Amniotic epithelial cell (primary cell): ENCODE measurements at regions not wholly inside any gene's neighbourhood (a gene's known extent, or its start where the extent isn't known, plus 50 kb on each side); places are given as distances from the start of the nearest gene placed in this dataset.
"Not testable (repeated sequence)": the region's sequence is repeated elsewhere in the genome, so short reads cannot be mapped to it uniquely, and the experiment has no call there.

Experiments
- DNase-seq: peaks from one replicate; pipeline ENCODE4 v3.0.0-alpha.2; 2010; ENCODE audit warnings: low read depth

DNA sequence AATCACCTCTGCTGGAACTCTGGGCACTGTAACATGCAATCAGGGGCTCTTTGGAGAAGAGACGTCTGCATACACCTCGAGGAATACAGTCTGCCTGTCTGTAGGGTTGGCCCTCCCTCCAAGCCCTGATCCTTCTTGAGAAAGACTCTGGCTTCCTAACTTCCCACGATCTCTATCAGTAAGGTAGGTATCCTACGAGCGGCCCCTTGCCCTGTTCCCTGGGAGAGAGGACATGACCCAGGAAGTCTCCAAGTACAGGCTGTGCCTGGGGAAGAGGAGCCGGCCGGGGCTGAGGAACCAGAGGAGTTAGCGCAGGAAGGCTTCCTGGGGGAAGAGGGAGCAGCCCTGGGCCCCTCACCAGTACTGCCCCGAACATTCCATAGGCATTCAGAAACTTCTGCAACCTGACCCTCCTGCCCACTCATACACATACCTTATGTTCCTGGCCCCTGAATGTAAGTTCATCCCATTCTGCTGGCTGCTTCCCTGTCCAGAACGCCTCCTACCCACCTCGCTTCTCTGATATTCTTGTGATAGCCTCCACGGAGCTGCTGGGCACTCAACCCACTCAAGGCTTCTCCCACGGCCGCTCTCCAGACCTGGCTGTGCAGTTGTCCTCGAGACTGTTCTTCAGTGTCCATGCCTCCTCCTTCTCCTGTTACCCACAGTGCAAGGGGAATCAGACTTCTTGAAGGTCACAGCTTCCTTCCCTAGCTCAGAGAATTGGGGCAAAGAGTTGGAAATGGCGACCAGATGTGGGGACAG is 116.1 kb downstream of the CYP26B1 start:
- DNase-seq, result no peak

DNA sequence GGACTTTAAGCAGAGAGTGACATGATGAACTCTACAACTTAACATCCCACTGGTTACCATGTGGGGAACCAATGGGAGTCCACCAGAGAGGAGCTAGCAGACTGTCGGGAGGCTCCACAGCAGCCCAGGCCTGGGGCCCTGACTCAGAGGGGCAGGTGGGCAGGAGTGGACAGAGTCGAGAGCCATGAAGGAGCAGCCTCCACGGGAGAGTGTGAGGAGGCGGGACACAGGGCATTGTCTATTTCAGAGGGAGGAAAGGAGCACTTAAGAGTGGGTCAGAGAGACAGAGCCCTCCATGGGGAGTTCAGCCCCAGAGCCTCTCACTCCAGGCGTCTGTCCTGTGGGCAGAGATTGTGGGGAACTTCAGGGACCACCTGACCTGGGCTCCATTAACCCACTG is 118.7 kb downstream of the CYP26B1 start:
- DNase-seq, result no peak

DNA sequence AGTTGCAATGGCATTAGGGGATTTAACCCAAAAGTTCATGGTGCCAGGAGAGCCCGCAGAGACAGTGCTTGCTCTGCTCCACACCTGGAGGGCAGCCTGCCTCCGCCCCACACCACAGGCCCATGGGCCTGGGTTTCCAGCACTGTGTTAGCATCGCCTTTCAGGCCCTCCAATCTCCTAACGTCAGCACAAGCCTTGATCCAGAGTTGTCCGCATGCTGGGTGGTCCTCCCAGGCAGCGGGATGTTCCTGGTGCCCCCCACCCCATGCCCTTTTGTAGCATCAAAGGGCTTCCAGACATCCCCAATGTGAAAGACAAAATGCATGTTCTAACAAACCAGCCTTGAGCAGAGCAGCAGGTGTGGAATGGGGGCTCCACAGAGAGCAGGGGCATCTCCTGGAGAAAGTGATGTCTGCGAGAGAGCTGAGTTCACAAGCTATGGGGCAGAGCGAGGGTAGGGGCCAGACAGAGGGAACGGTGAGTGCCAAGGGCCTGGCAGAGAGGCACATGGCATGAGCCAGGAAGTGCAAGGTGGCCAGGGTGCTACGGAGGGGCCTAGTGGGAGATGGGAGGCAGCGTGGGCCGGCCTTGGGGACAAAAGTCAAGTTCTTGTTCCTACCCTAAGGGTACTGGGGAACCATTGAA is 119.2 kb downstream of the CYP26B1 start:
- DNase-seq, result no peak

DNA sequence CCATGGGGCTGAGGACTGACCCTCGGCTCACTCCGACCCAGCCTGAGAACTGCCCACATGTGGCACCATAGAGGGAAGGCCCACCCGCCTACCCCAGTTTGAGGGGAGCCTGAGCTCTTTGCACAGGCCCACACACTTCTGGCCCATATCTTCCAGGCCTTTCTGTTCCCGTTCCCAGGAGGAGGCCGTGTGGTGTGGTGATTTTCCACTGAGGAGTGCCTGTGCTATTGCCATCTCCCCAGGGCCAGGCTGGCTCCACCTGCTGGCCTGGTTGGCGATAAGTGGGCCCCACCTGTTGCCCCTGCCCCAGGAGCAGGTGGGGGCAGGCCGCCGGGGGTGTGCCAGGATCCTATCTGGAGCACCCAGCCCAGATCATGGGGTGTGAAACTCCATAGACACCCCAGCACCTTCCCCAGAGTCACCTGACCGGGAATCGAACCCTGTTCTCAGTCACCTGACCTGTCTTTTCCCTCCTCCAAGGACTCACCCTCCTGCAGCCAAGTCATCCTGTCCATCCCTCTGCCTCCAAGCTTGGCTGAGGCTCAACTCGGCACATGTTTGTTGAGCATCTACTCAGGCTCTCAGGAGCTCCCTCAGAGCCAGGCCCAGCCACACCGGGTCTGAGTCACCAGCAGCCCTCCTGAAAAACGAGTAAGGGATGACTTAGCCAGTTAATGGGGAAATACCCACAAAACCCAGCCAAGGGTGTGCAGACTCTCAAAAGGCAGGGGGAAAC is 120.1 kb downstream of the CYP26B1 start:
- DNase-seq, result no peak

DNA sequence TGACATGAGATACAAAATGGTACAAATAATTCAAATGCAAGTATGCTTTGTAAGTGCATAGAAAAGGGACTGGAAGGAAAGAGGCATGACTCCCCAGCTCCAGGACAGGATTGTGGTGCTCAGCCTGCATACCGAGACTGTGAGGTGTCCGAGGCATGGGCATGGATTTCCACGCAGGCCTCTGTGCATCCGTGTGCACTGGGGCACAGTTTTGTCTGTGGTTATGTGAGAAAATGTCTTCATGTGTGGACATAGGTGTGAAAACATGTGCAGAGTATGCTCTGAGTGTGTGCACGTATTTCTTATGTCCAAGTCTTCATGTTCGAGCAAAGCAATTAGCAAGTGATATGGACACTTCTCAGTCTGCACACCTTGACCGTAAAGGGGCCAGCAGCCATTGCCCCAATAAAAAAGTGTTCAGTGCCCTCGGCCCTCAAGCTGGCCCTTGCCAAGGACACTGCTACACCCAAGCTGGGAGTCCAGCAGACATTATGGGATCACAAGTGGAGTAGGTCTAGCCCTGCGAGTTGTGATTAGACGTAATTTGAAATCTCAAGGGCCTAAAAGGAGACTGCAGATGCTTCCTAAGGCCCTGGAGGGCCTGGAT is 120.7 kb downstream of the CYP26B1 start:
- DNase-seq, result no peak

DNA sequence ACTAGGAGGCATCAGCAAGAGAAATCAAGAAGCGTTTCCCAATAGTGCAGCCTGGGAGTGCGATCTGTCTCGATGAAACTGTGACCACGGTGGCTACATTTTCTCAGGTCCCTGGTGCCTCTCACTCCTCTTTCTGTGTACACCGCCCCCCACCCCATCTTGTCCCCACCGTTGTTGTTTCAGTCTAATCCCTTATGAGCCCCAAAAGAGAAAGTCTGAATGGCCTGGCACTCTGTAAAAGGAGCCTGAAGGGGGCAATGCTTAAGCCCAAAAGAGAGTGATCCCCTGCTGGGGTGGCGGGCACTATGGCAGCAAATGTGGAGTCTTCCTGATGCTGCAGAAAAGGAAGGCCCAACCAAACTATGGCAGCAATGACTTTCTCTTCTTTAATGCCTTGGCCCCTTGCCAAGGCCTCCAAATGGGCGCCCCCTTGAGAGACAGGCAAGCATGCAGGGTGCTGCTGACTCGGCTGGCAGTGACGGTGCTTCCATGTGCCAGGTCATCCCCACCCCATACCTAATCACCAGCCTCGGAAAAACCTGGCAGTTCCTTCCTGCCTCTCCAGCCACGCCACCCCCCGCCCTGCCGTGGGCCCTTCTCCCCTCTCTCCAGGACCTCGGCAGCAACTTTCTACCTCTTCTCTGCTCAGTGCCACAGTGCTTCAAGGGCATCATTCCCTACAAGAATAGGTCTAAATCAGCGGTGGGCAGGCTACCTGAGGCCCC is 123.0 kb downstream of the CYP26B1 start:
- no peak for DNase-seq

DNA sequence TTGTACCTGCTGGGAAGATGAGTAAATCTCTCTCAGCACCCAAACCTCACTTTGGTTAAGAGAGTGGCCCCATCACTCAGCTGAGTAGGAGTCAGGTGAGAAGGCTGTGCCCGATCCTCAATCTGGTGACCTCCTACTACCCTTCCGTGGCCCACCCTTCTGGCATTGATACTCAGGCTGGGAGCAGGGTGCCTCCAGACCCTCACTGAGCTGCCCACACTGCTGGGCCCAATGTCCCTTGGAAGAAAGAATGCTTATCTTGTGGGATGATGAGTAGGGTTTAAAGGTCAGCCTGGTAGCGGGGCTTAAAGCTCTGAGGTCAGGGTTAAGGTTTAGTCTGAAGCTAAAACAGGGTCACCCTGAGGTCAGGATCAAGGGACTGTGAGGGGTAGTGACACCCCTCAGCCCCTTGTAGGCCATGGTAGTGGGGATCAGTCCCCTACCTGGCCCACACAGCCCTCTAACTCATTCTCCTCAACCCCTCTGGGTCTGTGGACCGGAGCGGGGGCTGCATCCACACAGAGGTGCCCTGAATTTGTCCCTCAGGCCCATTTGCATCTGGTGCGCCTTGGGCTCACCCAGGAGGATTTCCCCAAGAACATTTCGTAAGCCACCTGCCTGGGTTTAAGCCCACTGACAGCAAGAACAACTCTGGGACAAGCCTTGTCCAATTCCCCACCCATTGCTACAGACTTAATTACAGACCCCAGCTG is 123.8 kb downstream of the CYP26B1 start:
- DNase-seq, result no peak

DNA sequence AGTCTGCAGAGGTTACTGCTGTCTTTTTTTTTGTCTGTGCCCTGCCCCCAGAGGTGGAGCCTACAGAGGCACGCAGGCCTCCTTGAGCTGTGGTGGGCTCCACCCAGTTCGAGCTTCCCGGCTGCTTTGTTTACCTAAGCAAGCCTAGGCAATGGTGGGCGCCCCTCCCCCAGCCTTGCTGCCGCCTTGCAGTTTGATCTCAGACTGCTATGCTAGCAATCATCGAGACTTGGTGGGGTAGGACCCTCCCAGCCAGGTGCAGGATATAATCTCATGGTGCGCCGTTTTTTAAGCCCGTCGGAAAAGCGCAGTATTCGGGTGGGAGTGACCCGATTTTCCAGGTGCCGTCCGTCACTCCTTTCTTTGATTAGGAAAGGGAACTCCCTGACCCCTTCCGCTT is 126.3 kb downstream of the CYP26B1 start:
- not testable (repeated sequence) for DNase-seq

DNA sequence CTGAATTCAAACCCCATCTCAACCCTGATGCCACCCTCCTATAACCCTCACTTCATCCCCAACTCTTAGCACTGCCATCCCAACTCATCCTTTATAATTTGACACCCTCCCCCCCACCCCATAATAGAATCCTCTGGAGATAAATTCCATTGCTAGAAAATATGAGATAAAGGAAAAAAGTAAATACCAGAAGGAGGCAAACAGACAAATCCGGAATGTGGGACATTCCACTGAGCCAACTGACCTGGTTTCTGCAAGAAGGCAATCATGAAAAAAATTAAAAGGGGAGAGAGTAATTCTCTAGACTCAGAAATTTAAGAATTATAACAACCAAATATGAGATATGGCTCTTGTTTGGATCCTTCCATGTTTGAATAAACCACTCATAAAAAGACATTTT is 132.4 kb downstream of the CYP26B1 start:
- no peak for DNase-seq

DNA sequence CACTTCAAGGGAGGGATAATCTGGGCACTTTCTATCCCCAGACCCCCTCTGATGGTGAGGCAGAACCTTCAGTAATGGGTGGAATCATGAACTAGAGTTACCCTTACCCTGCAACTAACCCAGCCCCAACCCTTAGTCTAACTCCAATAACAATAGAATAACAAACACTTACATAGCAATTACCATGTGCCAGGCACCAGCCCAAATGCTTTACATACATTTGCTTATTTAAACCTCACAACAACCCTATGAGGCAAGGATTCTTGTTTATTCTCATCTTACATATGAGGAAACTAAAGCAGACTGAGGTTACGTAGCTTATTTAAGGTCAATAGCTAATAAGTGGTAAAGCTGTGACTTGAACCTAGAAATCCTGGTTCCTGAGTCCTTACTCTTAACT is 132.8 kb downstream of the CYP26B1 start:
- no peak for DNase-seq

DNA sequence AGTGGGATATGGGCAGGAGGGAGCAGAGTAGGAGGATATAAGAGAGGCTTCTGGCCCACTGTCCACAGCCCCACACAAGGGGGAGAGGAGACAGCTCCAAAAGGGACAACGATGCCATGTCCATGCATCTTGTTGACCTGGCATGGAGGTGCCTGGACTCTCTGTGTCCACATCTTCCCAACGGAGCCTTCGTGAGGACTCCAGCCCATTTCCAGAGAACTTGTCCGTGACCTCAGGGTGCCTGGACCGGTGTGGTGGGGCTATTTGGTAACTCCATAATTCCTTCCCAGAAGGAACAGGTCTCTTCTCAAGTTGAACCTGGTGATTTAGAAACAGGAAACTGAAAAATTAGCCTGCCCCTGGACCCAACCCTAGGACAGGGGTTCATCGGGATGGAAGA is 133.9 kb downstream of the CYP26B1 start:
- DNase-seq, result no peak

DNA sequence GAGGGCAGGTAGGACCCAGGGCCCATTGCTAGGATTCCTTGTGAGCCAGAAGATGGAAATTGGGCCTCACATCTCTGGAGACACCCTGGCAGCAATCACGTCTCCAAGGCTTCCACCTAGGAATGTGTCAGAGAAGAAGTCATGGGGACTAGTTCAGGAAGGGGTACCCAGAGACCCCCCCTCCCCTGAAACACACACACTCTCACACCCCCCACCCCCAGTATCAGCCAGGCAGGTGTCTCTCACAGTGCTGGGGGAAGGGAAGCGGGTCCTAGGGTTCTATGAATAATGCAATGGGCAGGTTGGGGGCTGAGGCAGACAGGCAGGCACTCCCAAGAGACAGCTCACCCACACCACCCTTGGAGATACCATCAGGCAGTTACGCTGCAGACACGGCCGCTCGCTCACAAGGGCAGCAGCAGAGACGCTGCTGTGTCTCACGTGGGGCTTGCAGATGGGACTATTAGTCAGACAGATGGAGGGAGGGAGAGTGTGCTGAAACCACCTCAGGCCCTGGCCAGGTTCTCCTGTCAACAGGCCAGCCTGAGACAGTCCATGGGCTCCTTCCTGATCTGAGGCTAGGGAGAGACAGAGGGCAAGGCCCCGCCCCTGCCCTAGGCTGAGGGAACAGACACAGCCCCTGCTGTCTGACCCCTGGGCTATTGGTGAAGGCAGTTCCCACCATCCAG is 134.6 kb downstream of the CYP26B1 start:
- no peak for DNase-seq

DNA sequence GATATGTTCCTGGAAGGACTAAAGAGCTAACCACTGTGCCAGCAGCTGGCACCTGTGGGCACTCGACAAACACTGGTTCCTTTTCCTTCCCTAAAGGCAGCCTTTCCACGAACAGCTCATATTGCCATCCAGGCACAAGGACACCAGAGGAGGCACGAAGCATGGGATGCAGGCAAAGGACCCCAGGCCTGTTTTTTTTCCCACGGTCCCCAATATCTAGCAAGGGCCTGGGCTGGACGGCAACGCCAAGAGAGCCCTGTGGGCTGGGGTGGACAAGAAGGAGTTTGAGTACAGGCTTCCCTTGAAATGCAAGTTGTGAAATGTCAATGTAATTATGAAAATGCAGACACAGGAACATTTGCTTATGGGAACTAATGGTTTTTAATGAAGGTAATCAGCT is 135.9 kb downstream of the CYP26B1 start:
- no peak for DNase-seq

DNA sequence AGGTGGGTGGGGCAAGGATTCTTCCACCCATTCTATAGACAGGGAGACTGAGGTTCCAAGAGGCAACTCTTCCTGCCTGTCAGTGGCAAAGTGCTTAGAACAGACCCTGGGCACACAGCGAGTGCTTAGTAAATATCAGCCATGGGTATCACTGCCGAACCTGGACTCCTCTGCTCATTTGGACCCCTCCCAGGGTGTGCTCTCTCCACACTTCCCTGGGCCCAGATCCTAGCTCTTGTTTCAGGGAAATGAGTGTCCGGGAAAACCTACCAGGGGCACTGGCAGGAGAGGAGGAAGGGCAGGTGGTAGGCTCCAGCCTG is 136.3 kb downstream of the CYP26B1 start:
- no peak for DNase-seq

DNA sequence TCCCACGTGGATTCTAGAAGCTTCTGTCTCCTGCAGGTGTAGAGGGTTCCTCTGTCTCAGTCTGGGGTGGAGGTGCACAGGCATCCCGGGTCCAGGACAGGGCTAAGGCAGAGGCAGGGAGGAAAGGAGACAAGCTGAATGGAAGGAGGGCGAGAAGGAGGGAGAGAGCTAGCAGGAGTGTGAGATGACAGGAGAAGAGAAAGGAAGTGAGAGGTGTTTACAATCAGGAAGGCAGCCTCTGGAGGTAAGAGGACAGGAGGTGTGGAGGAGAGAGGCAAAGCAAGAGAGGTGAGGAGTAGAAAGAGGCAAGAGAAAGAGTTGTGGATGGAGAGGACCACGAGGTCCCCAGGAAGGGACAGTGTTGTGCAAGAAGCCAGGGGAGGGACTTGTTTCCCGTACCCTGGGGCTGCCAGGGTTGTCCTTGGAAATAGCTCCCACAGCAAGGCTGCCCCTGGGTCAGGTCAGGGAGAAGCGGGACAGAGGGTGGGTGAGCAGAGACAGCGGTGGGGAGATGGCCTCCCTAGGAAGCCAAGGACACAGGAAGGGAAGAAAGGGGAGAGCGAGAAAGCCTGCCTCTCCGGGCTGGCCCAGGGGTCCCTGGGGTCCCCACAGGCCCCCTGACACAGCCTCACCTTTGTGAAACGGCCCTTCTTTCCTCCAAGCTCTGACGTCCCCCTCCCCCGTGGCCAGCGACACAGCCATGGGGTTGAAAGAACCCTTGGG is 136.9 kb downstream of the CYP26B1 start:
- no peak for DNase-seq

DNA sequence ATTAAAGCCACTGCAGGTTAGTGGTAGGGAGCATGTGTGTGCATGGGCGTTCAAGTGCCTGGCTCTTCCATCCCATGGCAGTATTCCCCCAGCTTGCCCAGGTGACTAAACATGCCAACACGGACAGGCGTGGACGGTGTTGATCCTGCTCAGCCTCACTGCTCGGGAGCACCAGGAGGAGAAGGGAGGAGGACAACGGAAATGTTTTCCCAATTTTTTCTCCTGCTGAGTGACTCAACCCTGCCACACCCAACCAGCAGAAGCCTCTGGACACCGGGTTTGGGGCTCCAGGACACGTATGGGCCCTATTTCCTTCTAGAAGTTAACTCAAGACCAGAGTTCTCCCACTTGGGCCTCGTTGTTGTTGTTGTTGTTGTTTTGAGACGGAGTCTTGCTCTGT is 139.1 kb downstream of the CYP26B1 start:
- no peak for DNase-seq

DNA sequence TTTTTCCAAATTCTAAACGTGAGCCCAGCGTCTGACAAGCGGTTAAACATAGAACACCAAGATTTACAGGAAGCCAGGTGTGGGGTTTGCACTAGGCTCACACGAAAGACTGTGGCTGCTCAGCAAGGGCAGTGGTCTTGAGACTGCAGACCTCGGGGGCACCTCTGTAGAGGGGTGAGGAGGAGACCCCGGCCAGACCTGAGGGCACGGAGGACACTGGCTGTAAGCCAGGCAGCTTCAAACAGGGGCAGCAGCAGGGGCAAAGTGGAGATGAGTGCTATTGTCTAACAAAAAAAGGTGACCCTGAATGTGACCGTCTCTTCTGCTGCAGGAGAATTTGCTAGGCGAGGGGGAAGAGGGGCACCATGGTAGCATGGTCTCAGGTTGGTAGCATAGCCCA is 140.3 kb downstream of the CYP26B1 start:
- no peak for DNase-seq

DNA sequence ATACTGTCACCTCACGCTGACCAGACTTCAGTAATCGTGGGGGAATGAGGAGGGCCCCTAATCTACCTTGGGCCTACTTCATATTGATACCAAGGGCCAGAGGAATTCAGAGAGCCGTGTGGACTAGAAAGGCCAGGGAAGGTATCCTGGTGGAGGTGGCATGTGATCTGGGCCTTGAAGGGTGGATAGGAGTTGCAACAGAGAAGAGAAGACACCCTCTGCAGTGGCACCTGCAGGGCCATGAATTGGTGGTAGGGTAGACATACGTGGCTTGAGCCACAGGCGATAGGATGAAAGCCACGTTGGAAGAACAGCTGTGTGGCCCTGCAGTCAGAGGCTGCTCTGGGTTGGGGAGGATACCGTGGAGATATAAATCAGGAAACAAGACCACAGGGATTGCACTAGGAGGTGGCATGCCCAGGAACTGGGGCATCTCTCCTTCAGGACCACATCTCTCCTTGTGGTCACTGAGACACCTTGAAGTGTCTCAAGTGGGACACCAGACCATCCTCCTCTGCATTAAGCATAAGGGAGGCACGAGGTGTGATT is 141.4 kb downstream of the CYP26B1 start:
- no peak for DNase-seq

DNA sequence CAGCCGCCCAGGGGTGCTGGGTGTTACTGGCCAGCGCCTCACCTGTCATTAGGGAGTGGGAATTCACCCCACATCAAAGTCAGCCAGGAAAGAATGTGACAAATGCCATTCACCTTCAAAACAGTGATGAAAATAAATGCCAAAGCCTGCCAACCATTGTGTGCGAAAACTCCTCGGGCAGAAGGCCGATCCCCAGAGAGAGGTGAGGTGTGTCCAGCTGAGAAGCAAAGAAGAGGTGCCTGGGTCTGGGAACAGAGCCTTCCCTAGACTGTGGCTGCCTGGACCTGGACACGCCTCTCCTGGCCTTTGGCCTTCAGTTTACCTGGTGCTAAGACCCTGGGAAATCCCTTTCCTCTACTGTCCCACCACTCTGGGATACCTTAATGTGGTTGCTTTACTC is 142.7 kb downstream of the CYP26B1 start:
- DNase-seq, result no peak
